Stimulated activated effector memory CD8-positive, alpha-beta T cell treated with anti-CD3 and anti-CD28 coated beads, Interleukin-12 subunit alpha, Interleukin-12 subunit beta, amount 100 ng/mL, for 72 hours (primary cell): ENCODE measurements at regions not wholly inside any gene's neighbourhood (a gene's known extent, or its start where the extent isn't known, plus 50 kb on each side); places are given as distances from the start of the nearest gene placed in this dataset.

Source experiments
- ATAC-seq: fragments of 150-1000 bp; cut with Tn5 transposase; 2 replicates; pipeline ENCODE4 v1.10.0; 2021
- DNase-seq, 2 donors: peaks; one replicate each; pipeline ENCODE4 v3.0.0; 2021 to 2022; ENCODE audit warnings: low spot score in 2 of 2
- H3K27ac Mint-ChIP-seq: one replicate; pipeline ENCODE4 v1.8.0; 2022; ENCODE audit warnings: mild to moderate bottlenecking, mixed read lengths
- H3K36me3 Mint-ChIP-seq: one replicate; pipeline ENCODE4 v1.8.0; 2022; ENCODE audit warnings: mild to moderate bottlenecking, mixed read lengths
- H3K4me1 Mint-ChIP-seq: one replicate; pipeline ENCODE4 v1.8.0; 2022; ENCODE audit warnings: mixed read lengths
- H3K4me3 Mint-ChIP-seq: one replicate; pipeline ENCODE4 v1.8.0; 2022; ENCODE audit warnings: mild to moderate bottlenecking, mixed read lengths
- H3K9me3 Mint-ChIP-seq: one replicate; pipeline ENCODE4 v1.8.0; 2022; ENCODE audit warnings: mixed read lengths

- DNase-seq (no peak), ATAC-seq (no peak)
- Mint-ChIP-seq H3K4me3 (no peak overlapping the region), H3K4me1 (no peaks in the 10 kb centered on the region), H3K9me3 (no peaks in the 10 kb centered on the region), H3K27ac (no peak overlapping the region), H3K36me3 (no peaks in the 10 kb centered on the region)
Measured at GRCh38 chr11:116257883-116258282, 514.9 kb downstream of the BUD13 start.

GRCh38 chr11:116257092-116257491 is 515.7 kb downstream of the BUD13 start:
- ATAC-seq = peak; percentile 25
- H3K9me3 Mint-ChIP-seq = no peaks in the 10 kb centered on the region
- no peak overlapping the region for H3K4me3 Mint-ChIP-seq
- H3K27ac Mint-ChIP-seq = no peak overlapping the region
- DNase-seq = no peak
- H3K36me3 Mint-ChIP-seq = no peaks in the 10 kb centered on the region
- H3K4me1 Mint-ChIP-seq = no peaks in the 10 kb centered on the region

DNA sequence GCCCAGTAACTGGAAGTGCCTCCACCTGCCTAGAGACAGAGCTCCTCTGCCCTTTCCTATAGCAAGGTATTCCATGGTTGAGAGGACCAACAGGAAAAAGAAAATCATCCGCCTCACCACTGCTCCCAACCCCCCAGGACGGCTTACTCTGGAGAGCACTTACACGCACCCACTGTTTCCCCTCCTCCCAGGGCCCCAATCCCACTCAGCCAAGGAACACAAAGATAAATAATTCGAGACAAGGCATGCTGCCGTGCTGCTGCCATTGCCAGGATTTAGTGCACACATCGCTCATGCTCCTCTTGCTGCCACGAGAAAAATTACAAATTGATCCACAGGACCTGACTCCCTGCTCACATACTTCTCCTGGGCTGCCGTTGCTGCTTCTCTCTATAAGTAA is 516.6 kb downstream of the BUD13 start:
- no peaks in the 10 kb centered on the region for H3K36me3 Mint-ChIP-seq
- no peak overlapping the region for H3K4me3 Mint-ChIP-seq
- no peaks in the 10 kb centered on the region for H3K9me3 Mint-ChIP-seq
- no peaks in the 10 kb centered on the region for H3K4me1 Mint-ChIP-seq
- no peak for DNase-seq
- H3K27ac Mint-ChIP-seq = no peak overlapping the region
- no peak for ATAC-seq

DNA sequence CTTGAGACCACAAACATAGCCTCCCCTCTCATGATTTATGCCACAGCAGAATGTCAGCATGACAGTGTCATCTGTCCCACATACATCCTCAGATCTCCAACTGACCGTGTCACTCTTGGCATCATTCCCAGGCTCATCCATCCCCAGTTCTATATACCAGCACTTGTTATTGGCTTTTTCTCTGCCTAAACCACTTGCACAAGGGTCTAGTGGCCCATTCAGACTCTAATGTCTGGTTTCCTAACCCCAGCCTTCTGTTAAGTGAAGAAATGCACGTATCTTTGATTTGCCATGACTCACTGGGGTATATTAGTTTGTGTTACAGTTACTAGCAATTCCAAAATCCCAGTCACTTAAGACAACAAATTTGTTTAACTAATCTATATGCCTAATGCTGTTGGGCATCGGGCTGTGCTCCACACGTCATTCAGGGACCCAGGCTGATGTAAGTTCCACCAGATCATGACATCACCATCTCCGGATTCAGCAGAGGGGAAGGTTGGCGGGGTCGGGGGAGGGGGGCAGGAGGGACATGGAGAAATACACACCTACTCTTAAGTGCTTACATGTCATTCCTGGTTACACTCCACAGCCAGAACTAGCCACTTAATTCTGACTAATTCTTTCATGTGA is 517.4 kb downstream of the BUD13 start:
- H3K9me3 Mint-ChIP-seq = no peaks in the 10 kb centered on the region
- ATAC-seq (no peak), DNase-seq (no peak)
- no peak overlapping the region for H3K4me3 Mint-ChIP-seq
- no peaks in the 10 kb centered on the region for H3K36me3 Mint-ChIP-seq
- H3K27ac Mint-ChIP-seq = no peak overlapping the region
- no peaks in the 10 kb centered on the region for H3K4me1 Mint-ChIP-seq

- Mint-ChIP-seq H3K9me3 (no peaks in the 10 kb centered on the region), H3K4me3 (no peak overlapping the region), H3K36me3 (no peaks in the 10 kb centered on the region), H3K4me1 (no peaks in the 10 kb centered on the region), H3K27ac (no peak overlapping the region)
- no peak for DNase-seq
- ATAC-seq = no peak
Measured at GRCh38 chr11:116250155-116250554, 522.6 kb downstream of the BUD13 start.

GRCh38 chr11:116249561-116249960 is 523.2 kb downstream of the BUD13 start:
- Mint-ChIP-seq H3K36me3 (no peaks in the 10 kb centered on the region), H3K9me3 (no peaks in the 10 kb centered on the region), H3K4me3 (no peak overlapping the region), H3K4me1 (no peaks in the 10 kb centered on the region), H3K27ac (no peak overlapping the region)
- no peak for DNase-seq
- ATAC-seq = no peak

DNA sequence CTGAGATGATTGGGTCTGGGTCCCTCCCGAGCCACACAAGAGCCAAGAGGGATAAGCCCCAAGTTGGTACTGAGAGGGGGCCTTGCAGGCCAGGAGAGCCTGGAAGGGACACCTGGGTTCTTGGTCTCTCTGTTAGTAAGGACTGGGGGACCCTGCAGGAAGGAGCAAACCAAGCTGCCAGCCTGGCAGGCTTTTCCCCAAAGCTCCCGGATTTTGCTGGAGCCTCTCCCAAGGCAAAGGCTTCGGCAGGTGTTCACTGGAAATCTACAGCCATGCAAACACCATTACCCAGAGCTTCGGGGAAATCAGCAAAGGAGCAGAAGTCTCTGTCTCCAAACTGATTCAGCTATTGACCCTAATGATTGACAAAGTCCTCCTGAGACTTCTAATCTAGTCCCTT is 527.9 kb downstream of the BUD13 start:
- Mint-ChIP-seq H3K36me3 (no peaks in the 10 kb centered on the region), H3K27ac (no peak overlapping the region), H3K4me3 (no peak overlapping the region), H3K9me3 (no peaks in the 10 kb centered on the region), H3K4me1 (no peaks in the 10 kb centered on the region)
- ATAC-seq (no peak), DNase-seq (no peak)

- no peaks in the 10 kb centered on the region for H3K9me3 Mint-ChIP-seq
- H3K4me3 Mint-ChIP-seq = no peak overlapping the region
- DNase-seq = no peak
- ATAC-seq = no peak
- H3K27ac Mint-ChIP-seq = no peak overlapping the region
- no peaks in the 10 kb centered on the region for H3K4me1 Mint-ChIP-seq
- H3K36me3 Mint-ChIP-seq = no peaks in the 10 kb centered on the region
Measured at GRCh38 chr11:116244439-116244838, 528.3 kb downstream of the BUD13 start.

DNA sequence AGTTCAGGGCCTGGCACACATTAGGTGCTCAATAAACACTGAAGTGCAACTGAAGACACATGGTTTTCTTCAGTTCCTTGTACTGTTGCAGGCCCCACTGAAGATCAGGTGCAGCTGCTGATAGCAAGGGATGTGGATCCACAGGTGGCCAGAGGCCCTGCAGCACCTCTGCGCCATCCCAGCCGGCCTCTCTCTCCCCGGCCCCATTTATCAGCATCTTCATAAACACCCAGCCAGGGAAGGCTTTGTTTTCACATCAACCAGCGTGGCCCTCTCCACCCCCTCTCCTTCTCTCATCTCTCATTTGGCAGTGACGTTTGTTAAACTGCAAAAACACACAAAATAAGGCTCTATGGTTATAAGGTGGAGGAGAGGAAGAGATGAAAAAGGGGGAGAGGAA is 528.8 kb downstream of the BUD13 start:
- no peak overlapping the region for H3K4me3 Mint-ChIP-seq
- peaks cover 3% of the 10 kb centered on the region for H3K9me3 Mint-ChIP-seq
- H3K4me1 Mint-ChIP-seq = no peaks in the 10 kb centered on the region
- DNase-seq (no peak), ATAC-seq (no peak)
- H3K36me3 Mint-ChIP-seq = no peaks in the 10 kb centered on the region
- H3K27ac Mint-ChIP-seq = no peak overlapping the region

DNA sequence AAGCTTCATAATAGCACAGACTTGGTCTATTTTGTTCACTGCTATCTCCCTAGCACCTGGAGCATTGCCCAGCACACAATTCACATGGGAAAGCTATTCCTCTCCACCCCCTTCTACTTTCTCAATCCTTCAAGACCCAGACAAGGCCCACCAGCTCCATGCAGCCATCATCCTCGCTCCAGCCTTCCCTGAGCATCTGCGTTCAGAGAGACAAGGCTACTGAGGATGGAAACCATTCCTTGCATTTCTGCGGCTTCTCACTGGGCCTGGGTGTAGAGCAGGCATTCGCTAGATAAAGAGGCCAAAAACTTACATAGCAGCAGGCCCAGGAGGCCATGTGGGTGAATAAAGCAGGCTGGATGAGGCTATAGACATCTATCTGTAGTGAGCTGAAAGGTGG is 530.8 kb downstream of the BUD13 start:
- no peak for ATAC-seq
- H3K36me3 Mint-ChIP-seq = no peaks in the 10 kb centered on the region

GRCh38 chr11:116240710-116241109 is 532.1 kb downstream of the BUD13 start:
- no peaks in the 10 kb centered on the region for H3K4me1 Mint-ChIP-seq
- ATAC-seq (no peak), DNase-seq (no peak)
- H3K9me3 Mint-ChIP-seq = peaks cover 3% of the 10 kb centered on the region
- no peaks in the 10 kb centered on the region for H3K36me3 Mint-ChIP-seq
- no peak overlapping the region for H3K27ac Mint-ChIP-seq
- H3K4me3 Mint-ChIP-seq = no peak overlapping the region

More for the DNA sequence above, 530.8 kb downstream of the BUD13 start:
- H3K27ac Mint-ChIP-seq = no peak overlapping the region
- no peak overlapping the region for H3K4me3 Mint-ChIP-seq
- H3K4me1 Mint-ChIP-seq = no peaks in the 10 kb centered on the region
- no peak for DNase-seq
- peaks cover 3% of the 10 kb centered on the region for H3K9me3 Mint-ChIP-seq

DNA sequence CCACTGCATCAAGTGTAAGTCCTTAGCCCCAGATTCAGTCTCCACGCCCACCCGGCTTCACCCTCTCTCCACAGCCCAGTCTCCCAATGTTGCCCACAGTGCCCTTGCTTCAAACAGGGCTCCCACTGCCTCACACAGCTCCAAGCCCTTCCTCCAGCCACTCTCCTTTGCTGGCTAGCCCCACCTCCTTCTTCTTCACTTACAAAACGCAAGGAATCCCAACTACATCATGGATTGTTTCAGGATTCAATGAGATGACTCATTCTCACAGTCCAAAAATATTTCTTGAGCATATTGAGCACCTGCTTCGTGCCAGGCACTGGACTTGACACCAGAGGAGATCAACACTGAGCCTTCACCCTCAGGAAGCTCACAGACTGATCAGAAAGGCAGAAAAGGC is 533.5 kb downstream of the BUD13 start:
- DNase-seq = no peak
- no peaks in the 10 kb centered on the region for H3K4me1 Mint-ChIP-seq
- no peak overlapping the region for H3K4me3 Mint-ChIP-seq
- ATAC-seq = no peak
- H3K9me3 Mint-ChIP-seq = peaks cover 3% of the 10 kb centered on the region
- H3K27ac Mint-ChIP-seq = no peak overlapping the region
- no peaks in the 10 kb centered on the region for H3K36me3 Mint-ChIP-seq

DNA sequence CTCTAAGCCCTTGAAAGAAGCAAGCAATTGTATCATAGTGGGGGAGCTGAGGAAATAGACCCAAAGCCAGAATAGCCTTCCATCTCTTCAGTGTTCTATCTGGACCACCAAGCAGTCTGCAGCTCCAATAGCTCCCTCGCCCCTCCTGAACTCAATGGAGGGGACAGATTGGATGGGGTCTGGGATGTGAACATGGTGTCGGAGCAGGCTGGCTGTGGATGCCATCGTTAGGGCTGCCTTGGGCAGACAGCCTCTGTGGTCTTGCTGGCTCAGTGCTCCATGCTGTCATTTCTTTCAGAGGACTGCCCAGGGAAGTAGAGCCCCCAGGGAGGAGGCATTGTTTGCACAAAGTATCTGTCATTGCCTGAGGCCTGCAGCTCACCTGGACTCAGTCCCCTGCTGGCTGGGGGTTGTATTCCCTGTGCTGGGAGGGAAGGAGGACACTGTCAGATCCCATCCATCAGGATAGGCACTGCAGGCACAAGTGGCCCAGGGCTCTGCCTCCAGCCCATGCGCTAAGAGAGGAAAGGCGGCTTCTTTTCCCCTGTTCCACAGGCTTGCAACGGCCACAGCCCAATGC is 537.7 kb downstream of the BUD13 start:
- Mint-ChIP-seq H3K27ac (no peak overlapping the region), H3K9me3 (peaks cover 3% of the 10 kb centered on the region), H3K36me3 (no peaks in the 10 kb centered on the region), H3K4me1 (no peaks in the 10 kb centered on the region), H3K4me3 (no peak overlapping the region)
- no peak for DNase-seq
- no peak for ATAC-seq

DNA sequence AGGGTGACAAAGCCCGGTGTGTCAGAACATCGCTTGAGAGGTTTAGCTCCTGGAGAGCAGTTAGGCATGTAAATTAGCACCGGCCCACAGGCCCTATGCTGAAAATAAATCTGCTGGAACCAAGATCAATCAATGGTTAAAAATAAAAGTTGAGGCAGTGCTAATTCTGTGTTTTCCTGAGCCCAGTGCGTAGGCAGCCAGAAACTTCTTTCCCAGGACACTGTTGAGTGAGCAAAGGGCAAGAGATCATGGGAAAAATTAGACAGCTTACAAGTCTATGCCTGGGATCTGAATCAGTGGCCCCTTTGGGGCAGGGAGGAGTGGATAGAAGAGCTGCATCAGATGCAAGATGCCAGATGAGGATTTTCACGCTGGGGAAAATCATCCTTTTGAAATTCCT is 539.2 kb downstream of the BUD13 start:
- Mint-ChIP-seq H3K4me1 (no peaks in the 10 kb centered on the region), H3K36me3 (no peaks in the 10 kb centered on the region), H3K4me3 (no peak overlapping the region), H3K27ac (no peak overlapping the region), H3K9me3 (no peaks in the 10 kb centered on the region)
- DNase-seq (no peak), ATAC-seq (no peak)

DNA sequence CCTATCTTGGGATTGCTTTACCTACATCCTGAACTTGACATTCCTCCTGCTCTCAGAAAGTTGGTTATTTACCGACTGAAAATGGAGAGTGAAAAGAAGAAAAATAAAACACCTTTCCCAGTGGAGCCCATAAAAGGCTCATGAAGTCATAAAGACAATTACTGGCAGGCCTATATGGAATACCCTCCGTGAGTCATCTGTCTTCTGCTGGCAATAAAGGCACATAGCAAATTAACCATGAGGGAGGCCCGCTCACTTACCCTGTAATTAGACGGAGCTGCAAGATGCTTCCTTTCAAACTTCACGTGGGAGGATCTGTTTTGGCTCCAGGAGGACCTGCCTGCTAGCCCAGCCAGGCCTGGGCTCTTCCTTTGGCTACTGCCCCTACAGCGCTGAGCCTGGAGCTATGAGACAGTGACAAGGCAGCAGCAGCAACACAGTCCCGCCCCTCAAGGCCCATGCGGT is 540.4 kb downstream of the BUD13 start:
- no peaks in the 10 kb centered on the region for H3K9me3 Mint-ChIP-seq
- ATAC-seq = no peak
- no peaks in the 10 kb centered on the region for H3K4me1 Mint-ChIP-seq
- no peak overlapping the region for H3K4me3 Mint-ChIP-seq
- no peak overlapping the region for H3K27ac Mint-ChIP-seq
- no peak for DNase-seq
- no peaks in the 10 kb centered on the region for H3K36me3 Mint-ChIP-seq

- Mint-ChIP-seq H3K9me3 (no peaks in the 10 kb centered on the region), H3K4me1 (no peaks in the 10 kb centered on the region), H3K4me3 (no peak overlapping the region), H3K36me3 (no peaks in the 10 kb centered on the region), H3K27ac (no peak overlapping the region)
- ATAC-seq (no peak), DNase-seq (no peak)
Measured at GRCh38 chr11:116231543-116231942, 541.2 kb downstream of the BUD13 start.
